Spleen (tissue), 7 donors: ENCODE measurements at regions not wholly inside any gene's neighbourhood (a gene's known extent, or its start where the extent isn't known, plus 50 kb on each side); places are given as distances from the start of the nearest gene placed in this dataset.

Experiments
- POLR2AphosphoS5 ChIP-seq, 3 donors: sonication (generic); formaldehyde crosslinking; IDR thresholded peaks; one replicate each; pipeline ENCODE4 v1.5.1; 2017; ENCODE audit warnings: antibody characterized with exemption in 3 of 3
- TF ChIP-seq, protein P1 (sequence below), 11 experiments: fragments of 200-600 bp in 7 of 11; fragments of 450-650 bp in 4 of 11; sonication (generic) in 4 of 11; IDR thresholded peaks in 8 of 11; conservative IDR thresholded peaks in 3 of 11; 1 replicate in 7 of 11; 2 replicates in 4 of 11; pipeline versions ENCODE4 v1.4.0 to v1.8.0; 2016 to 2021; ENCODE audit warnings: antibody characterized with exemption in 11 of 11, inconsistent platforms in 4 of 11, mild to moderate bottlenecking in 1 of 11
- donor health status: DM: no; HTN: no; CAD: no; lungs with moderate emphysema.
- donor health status: DM: no; HTN: no; CAD: no.
- donor health status: DM: no; HTN: no; CAD: no.

DNA sequence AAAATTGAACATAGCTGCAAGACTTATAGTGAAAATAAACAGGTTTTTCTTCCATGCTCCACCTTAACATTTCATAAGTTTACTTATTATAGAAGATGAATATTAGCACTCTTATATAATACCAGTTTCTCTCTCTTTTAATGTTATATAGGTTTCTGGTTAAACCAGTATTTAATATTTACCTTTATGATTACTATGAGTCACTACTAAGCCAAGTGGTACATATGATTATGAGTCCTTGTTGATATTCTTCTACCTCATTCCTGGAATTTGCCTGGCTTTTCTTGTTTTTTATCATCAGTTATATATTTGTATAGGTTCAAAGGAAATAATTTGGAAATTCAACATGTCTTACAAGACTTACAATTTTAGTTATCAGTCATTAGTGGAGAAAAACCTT is 89.9 kb upstream of the MAOA start:
- no peak for TF ChIP-seq POLR2AphosphoS5 (IDR thresholded peaks at IDR 0.05)
- TF ChIP-seq, protein P1, sequence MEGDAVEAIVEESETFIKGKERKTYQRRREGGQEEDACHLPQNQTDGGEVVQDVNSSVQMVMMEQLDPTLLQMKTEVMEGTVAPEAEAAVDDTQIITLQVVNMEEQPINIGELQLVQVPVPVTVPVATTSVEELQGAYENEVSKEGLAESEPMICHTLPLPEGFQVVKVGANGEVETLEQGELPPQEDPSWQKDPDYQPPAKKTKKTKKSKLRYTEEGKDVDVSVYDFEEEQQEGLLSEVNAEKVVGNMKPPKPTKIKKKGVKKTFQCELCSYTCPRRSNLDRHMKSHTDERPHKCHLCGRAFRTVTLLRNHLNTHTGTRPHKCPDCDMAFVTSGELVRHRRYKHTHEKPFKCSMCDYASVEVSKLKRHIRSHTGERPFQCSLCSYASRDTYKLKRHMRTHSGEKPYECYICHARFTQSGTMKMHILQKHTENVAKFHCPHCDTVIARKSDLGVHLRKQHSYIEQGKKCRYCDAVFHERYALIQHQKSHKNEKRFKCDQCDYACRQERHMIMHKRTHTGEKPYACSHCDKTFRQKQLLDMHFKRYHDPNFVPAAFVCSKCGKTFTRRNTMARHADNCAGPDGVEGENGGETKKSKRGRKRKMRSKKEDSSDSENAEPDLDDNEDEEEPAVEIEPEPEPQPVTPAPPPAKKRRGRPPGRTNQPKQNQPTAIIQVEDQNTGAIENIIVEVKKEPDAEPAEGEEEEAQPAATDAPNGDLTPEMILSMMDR (IDR thresholded peaks at IDR 0.05 in 8 of 11, conservative IDR thresholded peaks at IDR 0.05 in 3 of 11): no peak
